ENCODE measurements at regions not wholly inside any gene's neighbourhood (a gene's known extent, or its start where the extent isn't known, plus 50 kb on each side); places are given as distances from the start of the nearest gene placed in this dataset.

DNA sequence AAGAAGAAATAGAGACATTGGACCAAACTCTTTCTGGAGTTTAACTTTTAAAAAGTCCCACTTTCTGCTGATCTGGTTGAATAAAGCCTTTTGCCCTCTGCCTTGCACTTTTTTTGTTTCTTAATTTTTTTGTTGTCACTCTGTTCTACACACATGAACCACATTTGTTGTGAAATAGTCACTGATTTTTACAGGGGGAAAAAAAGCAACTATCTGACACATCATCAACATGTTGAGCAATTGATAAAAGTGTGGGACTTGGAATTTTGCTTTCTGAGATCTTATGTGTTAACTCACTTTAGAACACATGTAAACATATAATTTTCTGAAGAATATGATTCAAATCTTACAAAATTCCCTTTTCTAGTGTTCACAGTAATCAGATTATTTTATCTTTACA, 414.8 kb upstream of the FIGN start:
- 0 out of 2 replicates have a peak overlapping the region, but pooled peaks have one; percentile 9 for H2AFZ ChIP-seq
- H3K9me2 ChIP-seq (ENCODE audit: insufficient read depth): no peaks in the 10 kb centered on the region
- H3K79me2 ChIP-seq (ENCODE audit: insufficient read depth): no peaks in the 10 kb centered on the region
- H3K36me3 ChIP-seq (ENCODE audit: low read depth): no peaks in the 10 kb centered on the region
- peaks cover 11% of the 10 kb centered on the region for H3K4me1 ChIP-seq (ENCODE audit: insufficient read depth)
- H3K27ac ChIP-seq: no peak overlapping the region
- H3K27me3 ChIP-seq (replicated peaks; ENCODE audit: insufficient read depth): no peaks in the 10 kb centered on the region
- no peaks in the 10 kb centered on the region for H3K9me3 ChIP-seq (ENCODE audit: low read depth)
- peak; percentile 26 for DNase-seq
- in situ Hi-C loops (cut with MboI): no loop called here
- H3K4me2 ChIP-seq (ENCODE audit: unreplicated experiment): no peak overlapping the region
- H3F3A ChIP-seq (ENCODE audit: insufficient read depth): no peaks in the 10 kb centered on the region
- H4K20me1 ChIP-seq (ENCODE audit: insufficient read depth): no peaks in the 10 kb centered on the region
- no peak overlapping the region for H3K9ac ChIP-seq
- no peak for TF ChIP-seq EZH2 (IDR thresholded peaks at IDR 0.05; ENCODE audit: insufficient read depth, poor library complexity, severe bottlenecking)
- TF ChIP-seq EZH2phosphoT487 (IDR thresholded peaks at IDR 0.05; ENCODE audit: insufficient read depth, low read depth): no peak
- no peak overlapping the region for H3K4me3 ChIP-seq

DNA sequence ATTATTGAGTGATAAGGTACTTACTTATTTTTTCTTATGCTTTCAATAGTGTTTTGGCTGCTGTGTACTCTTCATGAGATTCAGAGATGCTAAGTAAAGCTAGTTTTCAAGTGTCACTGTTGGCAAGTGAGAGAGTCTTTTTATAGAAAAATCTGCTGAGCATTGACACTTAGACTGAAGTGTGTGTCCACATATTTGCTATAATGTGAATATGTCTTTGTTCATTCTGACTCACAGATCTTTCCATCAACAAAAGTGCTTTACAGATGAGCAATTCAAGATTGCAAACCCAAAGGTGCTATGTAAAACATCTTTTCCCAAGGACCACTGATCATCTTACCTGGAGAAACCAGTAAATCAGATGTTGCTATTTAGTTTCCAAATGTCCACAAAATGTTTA, 410.6 kb upstream of the FIGN start:
- no peaks in the 10 kb centered on the region for H3K79me2 ChIP-seq (ENCODE audit: insufficient read depth)
- no peak overlapping the region for H3K4me3 ChIP-seq
- H4K20me1 ChIP-seq (ENCODE audit: insufficient read depth): no peaks in the 10 kb centered on the region
- H3K27me3 ChIP-seq (replicated peaks; ENCODE audit: insufficient read depth): no peaks in the 10 kb centered on the region
- H3K4me2 ChIP-seq (ENCODE audit: unreplicated experiment): no peak overlapping the region
- H3K9me2 ChIP-seq (ENCODE audit: insufficient read depth): no peaks in the 10 kb centered on the region
- peaks cover 24% of the 10 kb centered on the region for H3K4me1 ChIP-seq (ENCODE audit: insufficient read depth)
- no peaks in the 10 kb centered on the region for H3K36me3 ChIP-seq (ENCODE audit: low read depth)
- peaks cover 5% of the 10 kb centered on the region; the same call in 1 of the 2 replicates for H3F3A ChIP-seq (ENCODE audit: insufficient read depth)
- no peak overlapping the region for H2AFZ ChIP-seq
- TF ChIP-seq EZH2 (IDR thresholded peaks at IDR 0.05; ENCODE audit: insufficient read depth, poor library complexity, severe bottlenecking): no peak
- no peak for TF ChIP-seq EZH2phosphoT487 (IDR thresholded peaks at IDR 0.05; ENCODE audit: insufficient read depth, low read depth)
- H3K9me3 ChIP-seq (ENCODE audit: low read depth): no peaks in the 10 kb centered on the region
- H3K9ac ChIP-seq: no peak overlapping the region
- H3K27ac ChIP-seq: no peak overlapping the region
- in situ Hi-C loops (cut with MboI): no loop called here
- DNase-seq: peak; percentile 35

DNA sequence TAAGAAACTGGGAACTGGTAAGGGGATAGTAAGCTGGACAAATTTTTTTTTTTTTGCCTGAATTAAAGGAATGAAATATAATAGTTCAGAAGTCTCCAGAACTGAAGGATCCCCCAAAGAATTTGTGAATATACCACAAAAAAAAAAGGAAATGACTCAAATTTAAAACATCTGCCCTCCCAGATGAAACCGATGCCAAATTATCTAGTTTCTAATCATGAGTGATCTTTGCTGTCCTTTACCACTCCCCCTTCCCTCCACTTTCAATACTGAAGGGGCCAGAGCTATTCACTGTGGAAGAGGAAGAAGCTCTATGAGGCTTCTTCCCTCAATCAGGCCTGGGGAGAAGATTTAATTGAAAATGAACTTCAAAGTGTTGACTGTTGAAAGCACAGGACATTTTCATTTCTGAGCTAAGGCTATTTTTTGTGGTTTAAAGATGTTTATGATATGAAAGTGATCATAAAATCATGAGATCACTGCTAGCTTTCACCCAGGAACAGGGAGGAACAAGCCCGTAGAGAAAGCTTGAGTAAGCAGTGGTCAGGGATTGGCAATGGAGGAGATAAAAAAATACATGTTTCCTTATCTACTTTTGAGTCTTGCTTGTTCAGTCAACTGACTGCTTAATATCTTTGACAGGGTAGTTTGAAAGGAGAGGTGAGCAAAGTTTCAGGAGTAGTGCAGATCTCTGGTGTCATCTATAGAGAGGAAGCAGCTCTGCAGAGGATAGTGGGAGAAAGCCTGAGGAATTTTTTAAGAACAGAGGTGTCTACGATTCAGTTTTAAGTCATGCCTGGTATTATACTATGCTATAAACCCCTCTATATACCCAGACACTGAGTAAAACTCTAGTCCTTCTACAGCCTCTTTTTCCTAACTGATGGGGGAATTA, 409.5 kb upstream of the FIGN start:
- peaks cover 24% of the 10 kb centered on the region for H3K4me1 ChIP-seq (ENCODE audit: insufficient read depth)
- no peaks in the 10 kb centered on the region for H3K79me2 ChIP-seq (ENCODE audit: insufficient read depth)
- H3K4me3 ChIP-seq: peak overlapping the region; percentile 38
- H3K27me3 ChIP-seq (replicated peaks; ENCODE audit: insufficient read depth): no peaks in the 10 kb centered on the region
- 30% methylated on average over 3 of the region's 3 CpGs for WGBS, 2 experiments (ENCODE audit: low coverage in 1 of 2, low lambda C conversion rate in 2 of 2, missing lambda C conversion rate in 2 of 2)
- peak overlapping the region; percentile 32 for H3K27ac ChIP-seq
- H2AFZ ChIP-seq: peak overlapping the region; percentile 66
- peaks cover 5% of the 10 kb centered on the region; the same call in 1 of the 2 replicates for H3F3A ChIP-seq (ENCODE audit: insufficient read depth)
- H3K36me3 ChIP-seq (ENCODE audit: low read depth): no peaks in the 10 kb centered on the region
- DNase-seq: peak; percentile 42
- H3K9ac ChIP-seq: no peak overlapping the region
- no peak for TF ChIP-seq EZH2 (IDR thresholded peaks at IDR 0.05; ENCODE audit: insufficient read depth, poor library complexity, severe bottlenecking)
- no peak for TF ChIP-seq EZH2phosphoT487 (IDR thresholded peaks at IDR 0.05; ENCODE audit: insufficient read depth, low read depth)
- H3K9me2 ChIP-seq (ENCODE audit: insufficient read depth): no peaks in the 10 kb centered on the region
- H4K20me1 ChIP-seq (ENCODE audit: insufficient read depth): no peaks in the 10 kb centered on the region
- H3K4me2 ChIP-seq (ENCODE audit: unreplicated experiment): peak overlapping the region; percentile 71
- in situ Hi-C loops (cut with MboI): no loop called here
- no peaks in the 10 kb centered on the region for H3K9me3 ChIP-seq (ENCODE audit: low read depth)

DNA sequence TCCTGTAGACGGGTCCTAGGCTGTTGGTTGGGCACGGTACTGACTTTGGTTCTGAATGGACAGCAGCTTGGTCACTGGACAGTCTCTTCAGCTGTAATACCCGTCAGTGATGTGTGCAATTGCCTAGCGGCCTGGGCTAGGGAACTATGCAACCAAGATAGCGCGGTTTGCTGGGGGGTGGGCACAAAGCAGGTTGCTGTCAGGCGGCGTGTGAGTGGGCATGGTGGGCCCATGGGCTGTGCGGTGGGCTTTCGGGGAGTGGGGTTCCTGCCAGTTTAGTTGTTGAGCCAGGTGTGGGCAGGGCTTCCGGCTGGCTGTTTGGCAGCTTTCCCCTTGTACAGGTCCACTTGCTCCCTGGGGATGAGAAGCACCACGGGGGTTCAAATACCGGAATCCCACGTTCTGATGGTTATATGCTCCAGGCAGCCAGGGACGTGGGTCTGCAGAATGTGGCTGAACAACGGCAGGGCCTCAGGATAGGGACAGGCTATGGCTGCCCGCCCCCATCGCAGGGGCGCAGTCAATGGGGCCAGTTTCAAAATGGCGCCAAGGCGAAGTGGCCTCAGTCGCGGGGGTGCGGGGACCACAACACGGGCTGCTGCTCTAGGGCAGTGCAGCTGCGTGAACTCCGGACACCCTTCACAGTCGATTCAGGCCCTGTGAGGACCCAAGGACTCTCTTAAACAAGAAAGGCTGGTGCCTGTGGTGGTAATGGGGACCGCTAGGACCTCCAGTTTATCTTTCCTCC, 407.5 kb upstream of the FIGN start:
- DNase-seq: no peak
- H3K79me2 ChIP-seq (ENCODE audit: insufficient read depth): no peaks in the 10 kb centered on the region
- H2AFZ ChIP-seq: no peak overlapping the region
- no peaks in the 10 kb centered on the region for H3K9me2 ChIP-seq (ENCODE audit: insufficient read depth)
- H3K27ac ChIP-seq: no peak overlapping the region
- in situ Hi-C loops (cut with MboI): no loop called here
- TF ChIP-seq EZH2phosphoT487 (IDR thresholded peaks at IDR 0.05; ENCODE audit: insufficient read depth, low read depth) (no peak), EZH2 (IDR thresholded peaks at IDR 0.05; ENCODE audit: insufficient read depth, poor library complexity, severe bottlenecking) (no peak)
- WGBS, 2 experiments (ENCODE audit: low coverage in 1 of 2, low lambda C conversion rate in 2 of 2, missing lambda C conversion rate in 2 of 2): 95 to 96% methylated on average over 27 to 28 of the region's 29 CpGs
- no peak overlapping the region for H3K9ac ChIP-seq
- H3K4me1 ChIP-seq (ENCODE audit: insufficient read depth): peaks cover 24% of the 10 kb centered on the region
- H3K27me3 ChIP-seq (replicated peaks; ENCODE audit: insufficient read depth): no peaks in the 10 kb centered on the region
- no peak overlapping the region for H3K4me3 ChIP-seq
- H3F3A ChIP-seq (ENCODE audit: insufficient read depth): peaks cover 5% of the 10 kb centered on the region; the same call in 1 of the 2 replicates
- H3K4me2 ChIP-seq (ENCODE audit: unreplicated experiment): no peak overlapping the region
- H3K36me3 ChIP-seq (ENCODE audit: low read depth): no peaks in the 10 kb centered on the region
- H3K9me3 ChIP-seq (ENCODE audit: low read depth): no peaks in the 10 kb centered on the region
- no peaks in the 10 kb centered on the region for H4K20me1 ChIP-seq (ENCODE audit: insufficient read depth)
